ENCODE measurements at regions not wholly inside any gene's neighbourhood (a gene's known extent, or its start where the extent isn't known, plus 50 kb on each side); places are given as distances from the start of the nearest gene placed in this dataset.
"Not testable (repeated sequence)": the region's sequence is repeated elsewhere in the genome, so short reads cannot be mapped to it uniquely, and the experiment has no call there.

GRCh38 chr15:20100604-20101270 is 440.9 kb downstream of the GOLGA6L6 start:
- TF ChIP-seq FOXM1 (IDR thresholded peaks at IDR 0.05; ENCODE audit: borderline replicate concordance); ELF4 (IDR thresholded peaks at IDR 0.05); SP1 (IDR thresholded peaks at IDR 0.05); HDGF (IDR thresholded peaks at IDR 0.05; ENCODE audit: borderline replicate concordance): not testable (repeated sequence)

All from HEK293T (cell line).